Keratinocyte (primary cell): ENCODE measurements at regions not wholly inside any gene's neighbourhood (a gene's known extent, or its start where the extent isn't known, plus 50 kb on each side); places are given as distances from the start of the nearest gene placed in this dataset.

Source experiments
- DNase-seq: peaks from one replicate; pipeline ENCODE4 v3.0.0-alpha.2; 2011; ENCODE audit warnings: low read depth, missing footprints, low spot score
- FAIRE-seq: peaks from 2 replicates; lab custom pipeline; 2011; peaks lifted over from hg19 to GRCh38; lab: Jason Lieb, UNC
- H2AFZ ChIP-seq: 2 replicates; pipeline ENCODE4 v1.6.0; 2012; ENCODE audit warnings: low read length, control low read depth, inconsistent platforms; ENCODE audit not compliant: control insufficient read depth
- H3K27ac ChIP-seq: 2 replicates; pipeline ENCODE4 v1.5.1; 2011; ENCODE audit warnings: low read length; ENCODE audit not compliant: control insufficient read depth, insufficient read depth
- H3K27me3 ChIP-seq: 3 replicates; pipeline ENCODE4 v1.6.0; 2011; ENCODE audit warnings: low read length; ENCODE audit not compliant: control insufficient read depth, insufficient read depth; ENCODE audit errors: extremely low read depth
- H3K36me3 ChIP-seq, 2 experiments: 2 replicates in 1 of 2; 3 replicates in 1 of 2; pipeline ENCODE4 v1.5.1; 2011; ENCODE audit warnings: low read length in 2 of 2, mild to moderate bottlenecking in 1 of 2; ENCODE audit not compliant: control insufficient read depth in 2 of 2, insufficient read depth in 2 of 2; ENCODE audit errors: extremely low read depth in 1 of 2
- H3K4me1 ChIP-seq: 3 replicates; pipeline ENCODE4 v1.5.1; 2011; ENCODE audit warnings: low read length; ENCODE audit not compliant: control insufficient read depth, insufficient read depth; ENCODE audit errors: extremely low read depth
- H3K4me2 ChIP-seq: 3 replicates; pipeline ENCODE4 v1.6.0; 2011; ENCODE audit warnings: low read depth, low read length; ENCODE audit not compliant: control insufficient read depth, insufficient read depth; ENCODE audit errors: extremely low read depth
- H3K4me3 ChIP-seq, 3 experiments: fragments of 200-600 bp in 1 of 3; sonication (generic) in 1 of 3; 2 replicates in 2 of 3; 3 replicates in 1 of 3; pipeline ENCODE4 v1.5.1; 2011 to 2016; ENCODE audit warnings: low read length in 3 of 3, mild to moderate bottlenecking in 3 of 3, control low read depth in 2 of 3, inconsistent platforms in 1 of 3, low read depth in 1 of 3, mixed read lengths in 1 of 3, mixed run types in 1 of 3, moderate library complexity in 1 of 3; ENCODE audit not compliant: control insufficient read depth in 2 of 3, insufficient read depth in 2 of 3; ENCODE audit errors: extremely low read depth in 1 of 3
- H3K79me2 ChIP-seq: 2 replicates; pipeline ENCODE4 v1.6.0; 2012; ENCODE audit warnings: low read length; ENCODE audit not compliant: control insufficient read depth, insufficient read depth
- H3K9ac ChIP-seq: 3 replicates; pipeline ENCODE4 v1.6.0; 2011; ENCODE audit warnings: low read length; ENCODE audit not compliant: control insufficient read depth, insufficient read depth; ENCODE audit errors: extremely low read depth
- H3K9me1 ChIP-seq: 3 replicates; pipeline ENCODE4 v1.6.0; 2011; ENCODE audit warnings: low read length; ENCODE audit not compliant: control insufficient read depth, insufficient read depth; ENCODE audit errors: extremely low read depth
- H3K9me3 ChIP-seq: 2 replicates; pipeline ENCODE4 v1.5.1; 2012; ENCODE audit warnings: low read depth, low read length; ENCODE audit not compliant: control insufficient read depth
- H4K20me1 ChIP-seq: 3 replicates; pipeline ENCODE4 v1.6.0; 2011; ENCODE audit warnings: low read length; ENCODE audit not compliant: control insufficient read depth, insufficient read depth; ENCODE audit errors: extremely low read depth
- EZH2 ChIP-seq: IDR thresholded peaks from one replicate; pipeline ENCODE4 v1.6.1; 2012; ENCODE audit warnings: inconsistent platforms, mild to moderate bottlenecking, low read length, moderate library complexity
- dilution Hi-C: fragments of 300-500 bp; cut with MboI; formaldehyde crosslinking; loops from one replicate; pipeline ENCODE4 v1.7.0; 2020; ENCODE audit warnings: low sequenced_read_pairs; ENCODE audit not compliant: extremely low pct_ligation_motif_present
- TF ChIP-seq, protein P1 (sequence below), 3 experiments: IDR thresholded peaks in 1 of 3; conservative IDR thresholded peaks in 1 of 3; optimal IDR thresholded peaks in 1 of 3; 2 replicates in 2 of 3; 3 replicates in 1 of 3; pipeline versions ENCODE3 to v1.5.1; 2011; ENCODE audit warnings: low read length in 3 of 3, mild to moderate bottlenecking in 3 of 3, moderate library complexity in 2 of 3, control low read depth in 1 of 3, inconsistent platforms in 1 of 3; ENCODE audit not compliant: insufficient read depth in 2 of 3; ENCODE audit errors: extremely low read depth in 1 of 3

DNA sequence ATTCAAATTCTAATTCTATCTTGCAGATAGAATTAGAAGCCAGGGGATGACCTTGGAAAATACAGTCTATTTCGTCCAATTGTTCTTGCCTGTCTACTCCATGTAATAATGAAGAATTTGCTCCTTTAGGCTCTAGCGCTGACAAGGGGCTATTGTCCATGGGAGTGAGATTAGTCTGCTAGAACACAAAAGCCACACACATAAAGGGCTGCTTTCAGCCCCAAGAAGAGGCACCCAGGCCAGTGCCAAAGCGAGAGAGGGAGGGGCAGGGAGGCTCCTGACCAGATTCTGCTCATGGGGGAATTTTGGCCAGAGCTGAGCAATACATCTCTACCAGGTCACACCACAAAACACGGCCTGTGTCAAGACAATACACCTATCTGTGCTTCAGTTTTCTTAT is 1306.9 kb downstream of the UQCRFS1 start:
- no peaks in the 10 kb centered on the region for H3K9me1 ChIP-seq
- H3K9me3 ChIP-seq = peaks cover 6% of the 10 kb centered on the region
- no peaks in the 10 kb centered on the region for H3K4me1 ChIP-seq
- H3K36me3 ChIP-seq = no peaks in the 10 kb centered on the region
- no peaks in the 10 kb centered on the region for H3K27me3 ChIP-seq
- DNase-seq (no peak), FAIRE-seq (no peak)
- H3K27ac ChIP-seq = no peak overlapping the region
- dilution Hi-C loops = no loop called here
- H4K20me1 ChIP-seq = no peaks in the 10 kb centered on the region
- H2AFZ ChIP-seq = no peak overlapping the region
- no peak overlapping the region for H3K4me3 ChIP-seq
- H3K79me2 ChIP-seq = no peaks in the 10 kb centered on the region
- no peak overlapping the region for H3K4me2 ChIP-seq
- no peak overlapping the region for H3K9ac ChIP-seq
- TF ChIP-seq, protein P1, sequence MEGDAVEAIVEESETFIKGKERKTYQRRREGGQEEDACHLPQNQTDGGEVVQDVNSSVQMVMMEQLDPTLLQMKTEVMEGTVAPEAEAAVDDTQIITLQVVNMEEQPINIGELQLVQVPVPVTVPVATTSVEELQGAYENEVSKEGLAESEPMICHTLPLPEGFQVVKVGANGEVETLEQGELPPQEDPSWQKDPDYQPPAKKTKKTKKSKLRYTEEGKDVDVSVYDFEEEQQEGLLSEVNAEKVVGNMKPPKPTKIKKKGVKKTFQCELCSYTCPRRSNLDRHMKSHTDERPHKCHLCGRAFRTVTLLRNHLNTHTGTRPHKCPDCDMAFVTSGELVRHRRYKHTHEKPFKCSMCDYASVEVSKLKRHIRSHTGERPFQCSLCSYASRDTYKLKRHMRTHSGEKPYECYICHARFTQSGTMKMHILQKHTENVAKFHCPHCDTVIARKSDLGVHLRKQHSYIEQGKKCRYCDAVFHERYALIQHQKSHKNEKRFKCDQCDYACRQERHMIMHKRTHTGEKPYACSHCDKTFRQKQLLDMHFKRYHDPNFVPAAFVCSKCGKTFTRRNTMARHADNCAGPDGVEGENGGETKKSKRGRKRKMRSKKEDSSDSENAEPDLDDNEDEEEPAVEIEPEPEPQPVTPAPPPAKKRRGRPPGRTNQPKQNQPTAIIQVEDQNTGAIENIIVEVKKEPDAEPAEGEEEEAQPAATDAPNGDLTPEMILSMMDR (optimal IDR thresholded peaks at IDR 0.05 in 1 of 3, IDR thresholded peaks at IDR 0.05 in 1 of 3, conservative IDR thresholded peaks at IDR 0.05 in 1 of 3; ENCODE audit: extremely low read depth in 1 of 3, insufficient read depth in 2 of 3, low read length in 3 of 3) = no peak
- no peak for TF ChIP-seq EZH2

DNA sequence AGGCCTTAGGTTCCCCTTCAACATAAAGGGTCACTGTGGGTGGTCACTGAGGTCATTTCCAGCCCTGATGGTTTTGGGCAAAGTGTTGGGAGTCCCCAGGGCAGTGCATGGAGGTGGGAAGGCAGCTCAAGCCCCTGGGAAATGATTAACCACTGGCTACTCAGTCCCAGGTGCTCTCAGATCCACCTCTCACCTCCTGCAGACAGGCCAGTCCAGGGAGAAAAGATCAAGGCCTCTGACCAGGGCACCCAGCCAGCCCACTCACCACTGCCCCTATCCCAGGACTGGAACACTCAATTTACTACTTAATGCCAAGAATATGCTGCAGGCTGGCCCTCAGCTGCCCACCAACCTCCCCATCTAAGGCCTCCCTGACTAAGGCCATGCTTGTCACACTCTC is 1307.9 kb downstream of the UQCRFS1 start:
- no peak for DNase-seq
- FAIRE-seq = no peak
- dilution Hi-C loops = no loop called here
- no peaks in the 10 kb centered on the region for H3K9me1 ChIP-seq
- no peaks in the 10 kb centered on the region for H3K4me1 ChIP-seq
- H3K9ac ChIP-seq = no peak overlapping the region
- H3K27ac ChIP-seq = no peak overlapping the region
- no peaks in the 10 kb centered on the region for H3K36me3 ChIP-seq
- no peaks in the 10 kb centered on the region for H3K9me3 ChIP-seq
- H2AFZ ChIP-seq = no peak overlapping the region
- no peak overlapping the region for H3K4me3 ChIP-seq
- H3K27me3 ChIP-seq = no peaks in the 10 kb centered on the region
- no peak overlapping the region for H3K4me2 ChIP-seq
- no peaks in the 10 kb centered on the region for H4K20me1 ChIP-seq
- no peak for TF ChIP-seq EZH2
- TF ChIP-seq, protein P1 (optimal IDR thresholded peaks at IDR 0.05 in 1 of 3, IDR thresholded peaks at IDR 0.05 in 1 of 3, conservative IDR thresholded peaks at IDR 0.05 in 1 of 3; ENCODE audit: extremely low read depth in 1 of 3, insufficient read depth in 2 of 3, low read length in 3 of 3) = no peak
- H3K79me2 ChIP-seq = no peaks in the 10 kb centered on the region
